HG02973 (cell line): ENCODE measurements at regions not wholly inside any gene's neighbourhood (a gene's known extent, or its start where the extent isn't known, plus 50 kb on each side); places are given as distances from the start of the nearest gene placed in this dataset.
"Not testable (repeated sequence)": the region's sequence is repeated elsewhere in the genome, so short reads cannot be mapped to it uniquely, and the experiment has no call there.

Experiments
- ATAC-seq: cut with Tn5 transposase; IDR thresholded peaks from one replicate; pipeline ENCODE4 v1.9.1; 2021; ENCODE audit warnings: moderate library complexity; ENCODE audit not compliant: unreplicated experiment

- not testable (repeated sequence) for ATAC-seq
These were observed 63.8 kb downstream of the NSUN5 start for GRCh38 chr7:73244782-73245311.

GRCh38 chr7:73234994-73235717 lies 73.5 kb downstream of the NSUN5 start:
- peak; percentile 93 for ATAC-seq

GRCh38 chr7:73225745-73226144 lies 82.9 kb downstream of the NSUN5 start:
- ATAC-seq, result not testable (repeated sequence)

GRCh38 chr7:73221724-73222123 lies 86.9 kb downstream of the NSUN5 start:
- ATAC-seq, result peak; percentile 37

GRCh38 chr7:73220766-73221370 lies 87.8 kb downstream of the NSUN5 start:
- ATAC-seq, result peak; percentile 44

- peak; percentile 62 for ATAC-seq
These were observed 88.3 kb downstream of the NSUN5 start for GRCh38 chr7:73220357-73220756.

- not testable (repeated sequence) for ATAC-seq
These were observed 89.8 kb downstream of the NSUN5 start for GRCh38 chr7:73218802-73219201.

GRCh38 chr7:73216046-73216675 lies 92.5 kb downstream of the NSUN5 start:
- not testable (repeated sequence) for ATAC-seq

GRCh38 chr7:73215232-73215631 lies 93.4 kb downstream of the NSUN5 start:
- ATAC-seq, result not testable (repeated sequence)

GRCh38 chr7:73214471-73214870 lies 94.2 kb downstream of the NSUN5 start:
- ATAC-seq, result not testable (repeated sequence)

GRCh38 chr7:73213076-73213475 lies 95.5 kb downstream of the NSUN5 start:
- not testable (repeated sequence) for ATAC-seq

- not testable (repeated sequence) for ATAC-seq
These were observed 103.0 kb downstream of the NSUN5 start for GRCh38 chr7:73205594-73205993.

GRCh38 chr7:73204898-73205297 lies 103.7 kb downstream of the NSUN5 start:
- not testable (repeated sequence) for ATAC-seq

GRCh38 chr7:73203312-73203711 lies 105.3 kb downstream of the NSUN5 start:
- not testable (repeated sequence) for ATAC-seq

GRCh38 chr7:73201264-73201663 lies 107.4 kb downstream of the NSUN5 start:
- ATAC-seq, result not testable (repeated sequence)

- ATAC-seq, result not testable (repeated sequence)
These were observed 108.0 kb downstream of the NSUN5 start for GRCh38 chr7:73200518-73201099.

GRCh38 chr7:73193991-73194390 lies 108.2 kb upstream of the SPDYE9 start:
- ATAC-seq, result not testable (repeated sequence)

- ATAC-seq, result not testable (repeated sequence)
These were observed 104.8 kb upstream of the SPDYE9 start for GRCh38 chr7:73190483-73191155.

GRCh38 chr7:73188287-73188686 lies 102.4 kb upstream of the SPDYE9 start:
- ATAC-seq, result not testable (repeated sequence)

- ATAC-seq, result not testable (repeated sequence)
These were observed 100.9 kb upstream of the SPDYE9 start for GRCh38 chr7:73186589-73187309.
